CD4-positive, alpha-beta T cell (primary cell): ENCODE measurements at regions not wholly inside any gene's neighbourhood (a gene's known extent, or its start where the extent isn't known, plus 50 kb on each side); places are given as distances from the start of the nearest gene placed in this dataset.

Experiments used
- ATAC-seq: fragments of 200-7000 bp; cut with Tn5 transposase; one replicate; pipeline ENCODE4 v1.10.0; 2022; ENCODE audit warnings: mild to moderate bottlenecking; ENCODE audit not compliant: poor library complexity
- CTCF ChIA-PET: fragments of 350-600 bp; sonication (Branson Sonifier 250); formaldehyde crosslinking; loops from one replicate; lab custom pipeline; 2021; ENCODE audit warnings: antibody characterized with exemption, inconsistent platforms; lab: Charles Lee
- POLR2A ChIA-PET: fragments of 350-600 bp; sonication (Branson Sonifier 250); formaldehyde crosslinking; loops from one replicate; lab custom pipeline; 2021; ENCODE audit warnings: antibody characterized with exemption, inconsistent platforms; lab: Charles Lee
- DNase-seq, 14 experiments: peaks; one replicate each; pipeline ENCODE4 v3.0.0-alpha.2; 2013 to 2020; ENCODE audit warnings: mixed read lengths in 2 of 14
- H3K27ac ChIP-seq, 2 donors: one replicate each; pipeline versions ENCODE4 v1.5.1 to v1.7.0; 2013; ENCODE audit warnings: low read length in 2 of 2, low read depth in 1 of 2, mild to moderate bottlenecking in 1 of 2
- H3K27me3 ChIP-seq, 2 experiments: 1 replicate in 1 of 2; 2 replicates in 1 of 2; pipeline versions ENCODE4 v1.6.1 to v1.7.0; 2013; ENCODE audit warnings: low read length in 2 of 2, control low read depth in 1 of 2, mild to moderate bottlenecking in 1 of 2, moderate library complexity in 1 of 2; ENCODE audit not compliant: insufficient read depth in 2 of 2, control insufficient read depth in 1 of 2
- H3K36me3 ChIP-seq: one replicate; pipeline ENCODE4 v1.6.1; 2013; ENCODE audit warnings: low read length, control low read depth; ENCODE audit not compliant: insufficient read depth
- H3K4me1 ChIP-seq: one replicate; pipeline ENCODE4 v1.6.1; 2013; ENCODE audit warnings: low read length, control low read depth; ENCODE audit not compliant: insufficient read depth
- H3K4me3 ChIP-seq: one replicate; pipeline ENCODE4 v1.5.1; 2013; ENCODE audit warnings: mild to moderate bottlenecking, low read length, moderate library complexity
- H3K9me3 ChIP-seq, 2 experiments: 1 replicate in 1 of 2; 2 replicates in 1 of 2; pipeline versions ENCODE4 v1.6.1 to v1.7.0; 2013; ENCODE audit warnings: low read length in 2 of 2, mild to moderate bottlenecking in 2 of 2, control low read depth in 1 of 2, moderate library complexity in 1 of 2; ENCODE audit not compliant: control insufficient read depth in 1 of 2, insufficient read depth in 1 of 2
- H3K27ac Mint-ChIP-seq: one replicate; pipeline ENCODE4 v1.8.0; 2020; ENCODE audit warnings: mixed read lengths
- H3K27me3 Mint-ChIP-seq: one replicate; pipeline ENCODE4 v1.8.0; 2021; ENCODE audit warnings: mixed read lengths
- H3K36me3 Mint-ChIP-seq: one replicate; pipeline ENCODE4 v1.8.0; 2021; ENCODE audit warnings: low read depth, mixed read lengths
- H3K4me1 Mint-ChIP-seq: one replicate; pipeline ENCODE4 v1.8.0; 2021; ENCODE audit warnings: low read depth, mixed read lengths
- H3K4me3 Mint-ChIP-seq: one replicate; pipeline ENCODE4 v1.8.0; 2020; ENCODE audit warnings: mild to moderate bottlenecking, mixed read lengths
- H3K9me3 Mint-ChIP-seq: one replicate; pipeline ENCODE4 v1.8.0; 2020; ENCODE audit warnings: mixed read lengths
- CTCF ChIP-seq: fragments of 200-600 bp; IDR thresholded peaks from one replicate; pipeline ENCODE4 v1.8.0; 2022; ENCODE audit warnings: antibody characterized with exemption, mild to moderate bottlenecking
- intact Hi-C, 2 experiments: fragments of 100-400 bp; cut with DNase I in 1 of 2; cut with micrococcal nuclease in 1 of 2; formaldehyde crosslinking; loops; one replicate each; pipeline versions ENCODE4 v1.15.1 to v1.9.0; 2023 to 2025; cut with DNase I, micrococcal nuclease

- no peaks in the 10 kb centered on the region for H3K4me1 Mint-ChIP-seq
- intact Hi-C loops: no loop called here
These were observed 505.9 kb upstream of the MANEA start for GRCh38 chr6:95071464-95071863.

GRCh38 chr6:95078457-95078856 is 498.9 kb upstream of the MANEA start:
- TF ChIP-seq CTCF: no peak
- POLR2A ChIA-PET: no interaction called here

More at GRCh38 chr6:95071464-95071863, 505.9 kb upstream of the MANEA start:
- ChIA-PET CTCF (no interaction called here), POLR2A (no interaction called here)
- H3K4me3 Mint-ChIP-seq: no peak overlapping the region
- peaks cover 0 to 4% of the 10 kb centered on the region in 2 experiments for H3K9me3 ChIP-seq
- peaks cover 5% of the 10 kb centered on the region for H3K9me3 Mint-ChIP-seq
- H3K36me3 ChIP-seq: no peaks in the 10 kb centered on the region
- no peak for ATAC-seq
- no peak overlapping the region for H3K27ac Mint-ChIP-seq
- no peak for TF ChIP-seq CTCF
- H3K4me3 ChIP-seq: no peak overlapping the region
- no peak overlapping the region for H3K27ac ChIP-seq
- H3K36me3 Mint-ChIP-seq: no peaks in the 10 kb centered on the region
- H3K27me3 ChIP-seq: no peaks in the 10 kb centered on the region
- DNase-seq: no peak
- no peaks in the 10 kb centered on the region for H3K27me3 Mint-ChIP-seq
- H3K4me1 ChIP-seq: no peaks in the 10 kb centered on the region

GRCh38 chr6:95081231-95081630 is 496.1 kb upstream of the MANEA start:
- no peak overlapping the region for H3K27ac ChIP-seq
- H3K9me3 ChIP-seq: peaks cover 0 to 20% of the 10 kb centered on the region in 2 experiments
- H3K4me3 ChIP-seq: no peak overlapping the region
- no peak overlapping the region for H3K4me3 Mint-ChIP-seq
- intact Hi-C loops: no loop called here
- ChIA-PET POLR2A (no interaction called here), CTCF (no interaction called here)
- H3K27me3 Mint-ChIP-seq: no peaks in the 10 kb centered on the region
- H3K9me3 Mint-ChIP-seq: no peaks in the 10 kb centered on the region
- H3K27ac Mint-ChIP-seq: no peak overlapping the region
- H3K4me1 ChIP-seq: no peaks in the 10 kb centered on the region
- H3K36me3 Mint-ChIP-seq: no peaks in the 10 kb centered on the region
- H3K4me1 Mint-ChIP-seq: no peaks in the 10 kb centered on the region
- no peak for TF ChIP-seq CTCF
- DNase-seq: no peak
- H3K36me3 ChIP-seq: no peaks in the 10 kb centered on the region
- H3K27me3 ChIP-seq: no peaks in the 10 kb centered on the region
- ATAC-seq: no peak

More at GRCh38 chr6:95078457-95078856, 498.9 kb upstream of the MANEA start:
- DNase-seq: no peak
- H3K4me3 ChIP-seq: no peak overlapping the region
- no peaks in the 10 kb centered on the region for H3K9me3 Mint-ChIP-seq
- H3K9me3 ChIP-seq: peaks cover 0 to 4% of the 10 kb centered on the region in 2 experiments
- no peak overlapping the region for H3K27ac Mint-ChIP-seq
- H3K36me3 ChIP-seq: no peaks in the 10 kb centered on the region
- H3K27me3 Mint-ChIP-seq: no peaks in the 10 kb centered on the region
- no peaks in the 10 kb centered on the region for H3K4me1 Mint-ChIP-seq
- ATAC-seq: no peak
- no peak overlapping the region for H3K4me3 Mint-ChIP-seq
- H3K27ac ChIP-seq: no peak overlapping the region
- H3K36me3 Mint-ChIP-seq: no peaks in the 10 kb centered on the region
- H3K4me1 ChIP-seq: no peaks in the 10 kb centered on the region
- intact Hi-C loops: no loop called here
- CTCF ChIA-PET: no interaction called here
- no peaks in the 10 kb centered on the region for H3K27me3 ChIP-seq
